Tibial artery (tissue), 4 donors: ENCODE measurements at regions not wholly inside any gene's neighbourhood (a gene's known extent, or its start where the extent isn't known, plus 50 kb on each side); places are given as distances from the start of the nearest gene placed in this dataset.

ENCODE experiments used
- DNase-seq, 2 donors: peaks; one replicate each; pipeline ENCODE4 v3.0.0-alpha.2; 2019
- H3K27ac ChIP-seq, 2 donors: fragments of 200-600 bp; sonication (generic) in 1 of 2; 1 replicate in 1 of 2; 2 replicates in 1 of 2; pipeline ENCODE4 v1.5.1; 2018 to 2019; ENCODE audit warnings: mild to moderate bottlenecking in 1 of 2
- H3K27me3 ChIP-seq, 2 donors: fragments of 200-600 bp; sonication (generic) in 1 of 2; one replicate each; pipeline versions ENCODE4 v1.5.1 to v1.6.0; 2016 to 2019
- H3K36me3 ChIP-seq, 3 donors: fragments of 200-600 bp; sonication (generic) in 2 of 3; one replicate each; pipeline ENCODE4 v1.5.1; 2016 to 2019; ENCODE audit warnings: mild to moderate bottlenecking in 2 of 3
- H3K4me1 ChIP-seq, 4 donors: fragments of 200-600 bp; sonication (generic) in 2 of 4; 1 replicate in 3 of 4; 2 replicates in 1 of 4; pipeline ENCODE4 v1.5.1; 2016 to 2019
- H3K4me3 ChIP-seq, 2 donors: fragments of 200-600 bp; sonication (generic) in 1 of 2; 1 replicate in 1 of 2; 2 replicates in 1 of 2; pipeline ENCODE4 v1.5.1; 2018 to 2019; ENCODE audit warnings: mild to moderate bottlenecking in 2 of 2
- H3K9me3 ChIP-seq, 3 donors: fragments of 200-600 bp; sonication (generic) in 1 of 3; one replicate each; pipeline ENCODE4 v1.5.1; 2016 to 2019
- intact Hi-C: fragments of 100-400 bp; cut with DNase I; formaldehyde crosslinking; loops from one replicate; pipeline ENCODE4 v1.15.0; 2023; ENCODE audit warnings: low total_unique reads
- TF ChIP-seq, protein P1 (sequence below), 2 experiments: fragments of 200-600 bp in 1 of 2; fragments of 450-650 bp in 1 of 2; IDR thresholded peaks; one replicate each; pipeline ENCODE4 v1.5.1; 2017 to 2019; ENCODE audit warnings: antibody characterized with exemption in 2 of 2, mild to moderate bottlenecking in 1 of 2, moderate library complexity in 1 of 2

DNA sequence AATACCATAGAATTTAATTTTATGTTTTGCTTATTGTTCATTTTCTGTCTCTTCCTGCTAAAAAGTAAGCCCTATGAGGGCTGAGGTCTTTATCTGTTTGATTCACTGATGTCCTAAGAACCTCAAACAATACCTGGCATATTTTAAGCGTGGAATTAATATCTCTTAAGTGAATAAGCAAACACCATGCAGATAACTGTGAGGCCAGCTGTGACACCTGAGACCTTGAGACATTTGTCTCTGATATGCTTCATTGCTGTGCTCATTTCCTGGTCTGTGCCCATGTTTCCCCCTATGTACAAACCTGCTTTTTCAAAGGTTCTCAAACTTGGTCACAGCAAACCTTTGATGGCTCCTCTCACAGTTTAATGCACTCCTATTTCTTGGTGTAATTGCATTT, 254.6 kb downstream of the COG6 start:
- H3K36me3 ChIP-seq = no peaks in the 10 kb centered on the region
- H3K4me1 ChIP-seq = no peaks in the 10 kb centered on the region
- DNase-seq = no peak
- no peak overlapping the region for H3K4me3 ChIP-seq
- no peaks in the 10 kb centered on the region for H3K27me3 ChIP-seq
- no peaks in the 10 kb centered on the region for H3K9me3 ChIP-seq
- H3K27ac ChIP-seq = no peak overlapping the region
- intact Hi-C loops = no loop called here
- TF ChIP-seq, protein P1, sequence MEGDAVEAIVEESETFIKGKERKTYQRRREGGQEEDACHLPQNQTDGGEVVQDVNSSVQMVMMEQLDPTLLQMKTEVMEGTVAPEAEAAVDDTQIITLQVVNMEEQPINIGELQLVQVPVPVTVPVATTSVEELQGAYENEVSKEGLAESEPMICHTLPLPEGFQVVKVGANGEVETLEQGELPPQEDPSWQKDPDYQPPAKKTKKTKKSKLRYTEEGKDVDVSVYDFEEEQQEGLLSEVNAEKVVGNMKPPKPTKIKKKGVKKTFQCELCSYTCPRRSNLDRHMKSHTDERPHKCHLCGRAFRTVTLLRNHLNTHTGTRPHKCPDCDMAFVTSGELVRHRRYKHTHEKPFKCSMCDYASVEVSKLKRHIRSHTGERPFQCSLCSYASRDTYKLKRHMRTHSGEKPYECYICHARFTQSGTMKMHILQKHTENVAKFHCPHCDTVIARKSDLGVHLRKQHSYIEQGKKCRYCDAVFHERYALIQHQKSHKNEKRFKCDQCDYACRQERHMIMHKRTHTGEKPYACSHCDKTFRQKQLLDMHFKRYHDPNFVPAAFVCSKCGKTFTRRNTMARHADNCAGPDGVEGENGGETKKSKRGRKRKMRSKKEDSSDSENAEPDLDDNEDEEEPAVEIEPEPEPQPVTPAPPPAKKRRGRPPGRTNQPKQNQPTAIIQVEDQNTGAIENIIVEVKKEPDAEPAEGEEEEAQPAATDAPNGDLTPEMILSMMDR (IDR thresholded peaks at IDR 0.05) = no peak

DNA sequence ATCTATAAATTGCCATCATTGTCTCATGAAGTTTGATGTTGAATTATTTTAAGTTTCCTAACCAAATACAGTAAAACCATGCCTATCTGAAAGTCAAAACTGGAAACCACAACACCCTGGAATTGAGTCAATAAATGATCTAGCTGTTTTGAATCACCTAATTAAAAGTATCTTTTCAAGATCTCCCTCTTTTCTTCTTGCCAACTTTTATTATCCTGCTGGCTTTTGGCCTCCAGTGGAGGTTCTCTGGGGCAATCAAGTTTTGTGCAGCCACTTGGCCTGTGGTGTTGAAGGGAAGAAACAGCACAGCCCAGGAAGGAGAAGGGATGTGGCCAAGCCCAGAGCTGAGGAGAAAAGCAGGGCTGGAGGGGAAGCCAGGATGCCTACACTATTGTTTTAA, 255.4 kb downstream of the COG6 start:
- Histone ChIP-seq H3K27me3 (no peaks in the 10 kb centered on the region), H3K27ac (no peak overlapping the region), H3K4me1 (no peaks in the 10 kb centered on the region), H3K9me3 (no peaks in the 10 kb centered on the region), H3K4me3 (no peak overlapping the region), H3K36me3 (no peaks in the 10 kb centered on the region)
- TF ChIP-seq, protein P1 (IDR thresholded peaks at IDR 0.05) = no peak
- DNase-seq = peak in 1 of 2 donors; percentile 36
- intact Hi-C loops = no loop called here

DNA sequence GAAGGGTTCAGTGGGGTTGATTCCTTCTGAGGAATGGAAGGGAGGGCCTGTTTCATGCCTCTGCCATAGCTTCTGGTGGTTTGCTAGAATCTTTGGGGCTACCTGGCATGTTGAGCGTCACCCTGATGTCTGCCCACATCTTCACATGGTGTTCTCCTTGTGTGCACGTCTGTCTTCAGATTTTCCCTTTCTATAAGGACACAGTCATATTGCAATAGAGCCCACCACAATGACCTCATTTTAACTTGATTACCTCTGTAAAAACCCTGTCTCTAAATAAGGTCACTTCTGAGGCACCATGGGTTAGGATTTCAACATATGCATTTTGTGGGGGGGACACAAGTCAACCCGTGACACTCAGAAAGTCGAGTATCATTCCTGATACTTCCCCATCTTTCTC, 257.9 kb downstream of the COG6 start:
- Histone ChIP-seq H3K9me3 (no peaks in the 10 kb centered on the region), H3K36me3 (no peaks in the 10 kb centered on the region), H3K27me3 (no peaks in the 10 kb centered on the region), H3K4me3 (no peak overlapping the region), H3K4me1 (no peaks in the 10 kb centered on the region), H3K27ac (no peak overlapping the region)
- no peak for DNase-seq
- intact Hi-C loops = no loop called here
- TF ChIP-seq, protein P1 (IDR thresholded peaks at IDR 0.05) = no peak

DNA sequence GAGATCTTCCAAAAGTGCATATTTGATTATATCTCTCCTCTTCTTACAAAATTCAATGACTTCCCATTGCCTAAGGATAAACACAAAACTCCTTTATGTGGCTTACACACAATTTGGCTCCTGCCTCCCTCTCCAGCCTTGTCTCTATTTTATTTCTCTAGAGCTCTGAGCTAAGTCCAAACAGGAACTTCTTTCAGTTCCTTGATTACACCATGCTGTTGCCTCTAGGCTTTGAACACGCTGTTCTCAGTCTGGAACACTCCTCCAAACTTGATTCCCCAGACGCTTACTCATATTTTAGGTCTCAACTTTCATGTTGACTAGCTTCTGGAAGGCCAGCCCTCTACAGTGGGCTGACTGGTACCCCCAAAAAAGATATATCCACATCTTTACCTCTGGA, 258.5 kb downstream of the COG6 start:
- peak; percentile 51 to 61 for DNase-seq
- TF ChIP-seq, protein P1 (IDR thresholded peaks at IDR 0.05) = no peak
- H3K36me3 ChIP-seq = no peaks in the 10 kb centered on the region

DNA sequence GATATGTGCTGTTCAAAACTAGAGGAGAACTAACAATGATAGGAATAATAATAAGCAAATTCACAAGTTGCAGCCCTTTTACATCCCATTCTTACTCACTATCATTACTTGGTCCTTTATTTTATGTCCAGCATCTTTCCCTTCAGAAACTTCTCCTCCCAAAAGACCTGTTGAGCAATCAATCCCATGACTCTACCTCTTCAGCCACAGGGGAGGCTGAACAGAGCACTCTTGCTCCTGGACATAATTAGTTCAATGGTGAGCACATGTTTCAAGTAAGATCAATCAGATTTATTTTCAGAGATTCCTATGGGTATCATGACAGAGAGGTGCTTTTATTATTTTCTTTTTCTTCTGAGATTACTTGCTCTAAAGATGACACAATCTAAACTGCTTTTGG, 260.0 kb downstream of the COG6 start:
- H3K4me3 ChIP-seq = no peak overlapping the region
- H3K9me3 ChIP-seq = no peaks in the 10 kb centered on the region
- no peak for DNase-seq
- intact Hi-C loops = no loop called here
- no peaks in the 10 kb centered on the region for H3K27me3 ChIP-seq
- no peaks in the 10 kb centered on the region for H3K36me3 ChIP-seq
- TF ChIP-seq, protein P1 (IDR thresholded peaks at IDR 0.05) = no peak
- H3K4me1 ChIP-seq = no peaks in the 10 kb centered on the region
- H3K27ac ChIP-seq = no peak overlapping the region

More for the DNA sequence above, 258.5 kb downstream of the COG6 start:
- intact Hi-C loops = no loop called here
- Histone ChIP-seq H3K27me3 (no peaks in the 10 kb centered on the region), H3K9me3 (no peaks in the 10 kb centered on the region), H3K27ac (peak overlapping the region in 1 of 2 donors; percentile 46), H3K4me1 (no peaks in the 10 kb centered on the region), H3K4me3 (no peak overlapping the region)

DNA sequence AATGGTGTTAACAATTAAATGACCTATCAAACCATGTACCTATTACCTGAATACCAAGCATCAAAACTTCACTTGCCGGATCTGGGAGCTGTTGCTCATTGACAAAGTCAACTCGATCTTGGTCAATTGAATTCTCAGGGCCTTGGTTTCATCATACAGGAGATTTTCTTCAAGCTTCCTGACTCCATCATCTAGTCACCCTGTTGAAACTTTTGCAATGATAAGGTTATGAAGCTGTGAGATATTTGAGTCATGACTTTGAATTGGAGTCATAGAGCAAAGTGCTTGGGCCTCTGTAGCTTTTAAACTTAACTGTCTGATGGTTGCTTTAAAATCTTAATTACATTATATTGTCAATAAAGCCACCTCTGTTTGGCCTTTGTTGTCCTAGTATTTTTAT, 260.9 kb downstream of the COG6 start:
- no peaks in the 10 kb centered on the region for H3K27me3 ChIP-seq
- no peaks in the 10 kb centered on the region for H3K36me3 ChIP-seq
- no peaks in the 10 kb centered on the region for H3K4me1 ChIP-seq
- intact Hi-C loops = no loop called here
- peaks cover 0 to 3% (median 0%) of the 10 kb centered on the region in 3 donors for H3K9me3 ChIP-seq
- no peak for DNase-seq
- TF ChIP-seq, protein P1 (IDR thresholded peaks at IDR 0.05) = no peak
- no peak overlapping the region for H3K4me3 ChIP-seq
- H3K27ac ChIP-seq = no peak overlapping the region
